AG04449 (cell line): ENCODE measurements at regions not wholly inside any gene's neighbourhood (a gene's known extent, or its start where the extent isn't known, plus 50 kb on each side); places are given as distances from the start of the nearest gene placed in this dataset.

Experiments
- CTCF ChIA-PET: fragments of 350-600 bp; formaldehyde crosslinking; extraction: SDS; loops from one replicate; lab custom pipeline; 2021; ENCODE audit warnings: antibody characterized with exemption; lab: Yijun Ruan, JAX
- POLR2A ChIA-PET: fragments of 400-600, 350-600 bp; formaldehyde crosslinking; extraction: SDS; loops from one replicate; lab custom pipeline; 2020; ENCODE audit warnings: antibody characterized with exemption, inconsistent platforms; lab: Yijun Ruan, JAX
- DNase-seq: peaks from one replicate; pipeline ENCODE4 v3.0.0-alpha.2; 2010; ENCODE audit warnings: low read depth, low spot score
- H3K4me3 ChIP-seq: 2 replicates; pipeline ENCODE4 v1.5.1; 2011; ENCODE audit warnings: low read depth, mild to moderate bottlenecking, control low read depth, low read length
- CTCF ChIP-seq: IDR thresholded peaks from one replicate; pipeline ENCODE4 v1.5.1; 2011; ENCODE audit warnings: mild to moderate bottlenecking, moderate library complexity, low read length, control low read depth, inconsistent platforms; ENCODE audit not compliant: insufficient read depth; ENCODE audit errors: missing control alignments

- CTCF ChIA-PET: no interaction called here
- DNase-seq: no peak
- no peak overlapping the region for H3K4me3 ChIP-seq
- no peak for TF ChIP-seq CTCF
- POLR2A ChIA-PET: no interaction called here
Measured at GRCh38 chr13:90995614-90996013, 351.9 kb upstream of the MIR17HG start.

DNA sequence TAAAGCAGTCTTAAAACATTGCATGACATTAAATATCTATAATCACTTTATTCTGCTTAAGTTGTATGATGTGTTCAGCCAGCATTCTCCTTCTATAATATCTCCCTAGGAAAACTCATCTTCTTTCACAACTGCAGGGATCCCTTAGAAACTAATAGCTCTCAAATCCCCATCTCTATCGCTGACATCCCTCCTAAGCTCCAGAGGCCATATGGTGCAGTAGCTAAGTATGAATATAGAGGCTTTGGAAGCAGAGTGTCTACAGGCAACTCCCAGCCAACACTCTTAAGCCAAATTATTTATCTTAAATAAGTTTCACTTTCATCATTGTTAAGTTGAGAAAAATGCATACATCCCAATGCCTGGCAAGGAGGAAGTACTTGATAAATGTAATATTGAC lies 349.5 kb upstream of the MIR17HG start:
- H3K4me3 ChIP-seq: no peak overlapping the region
- no peak for TF ChIP-seq CTCF
- DNase-seq: no peak
- CTCF ChIA-PET: no interaction called here
- POLR2A ChIA-PET: no interaction called here

DNA sequence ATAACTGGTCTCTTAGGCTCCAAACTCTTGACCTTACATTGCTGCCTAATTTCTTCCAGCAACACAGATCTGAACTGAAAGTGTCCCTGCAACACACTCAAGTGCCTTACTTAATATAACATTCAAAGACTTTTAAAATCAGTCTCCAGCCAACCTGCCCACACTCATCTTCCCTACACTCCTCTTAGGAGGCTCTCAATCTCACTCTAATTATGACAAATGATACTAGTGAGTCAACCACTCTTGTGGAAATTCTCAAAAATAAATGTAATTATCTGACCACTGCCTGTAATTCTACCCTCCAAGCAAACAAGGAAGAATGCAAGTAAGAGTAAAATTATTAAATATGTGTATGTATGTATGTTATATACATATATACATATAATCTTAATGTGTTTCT lies 348.1 kb upstream of the MIR17HG start:
- POLR2A ChIA-PET: no interaction called here
- H3K4me3 ChIP-seq: no peak overlapping the region
- CTCF ChIA-PET: no interaction called here
- no peak for DNase-seq
- no peak for TF ChIP-seq CTCF

DNA sequence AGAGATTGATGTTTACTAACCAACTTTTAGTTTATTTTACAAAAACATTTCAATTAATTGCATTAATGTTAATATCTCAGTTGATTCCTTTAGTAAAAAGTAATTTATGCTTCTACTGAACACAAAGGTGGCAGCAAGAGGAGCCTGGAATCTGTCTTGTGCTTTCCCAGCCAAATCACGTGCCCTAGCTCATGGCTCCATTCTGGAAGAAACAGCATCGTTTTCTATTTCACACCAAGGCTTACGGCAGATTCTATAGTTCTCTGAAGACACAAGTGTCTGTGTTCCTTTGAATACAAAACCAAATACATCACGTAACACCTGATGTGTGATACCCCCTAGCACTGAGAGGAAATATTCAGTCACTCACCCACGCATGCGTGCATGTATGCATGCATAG lies 346.1 kb upstream of the MIR17HG start:
- no peak for TF ChIP-seq CTCF
- ChIA-PET CTCF (no interaction called here), POLR2A (no interaction called here)
- no peak for DNase-seq
- H3K4me3 ChIP-seq: no peak overlapping the region

DNA sequence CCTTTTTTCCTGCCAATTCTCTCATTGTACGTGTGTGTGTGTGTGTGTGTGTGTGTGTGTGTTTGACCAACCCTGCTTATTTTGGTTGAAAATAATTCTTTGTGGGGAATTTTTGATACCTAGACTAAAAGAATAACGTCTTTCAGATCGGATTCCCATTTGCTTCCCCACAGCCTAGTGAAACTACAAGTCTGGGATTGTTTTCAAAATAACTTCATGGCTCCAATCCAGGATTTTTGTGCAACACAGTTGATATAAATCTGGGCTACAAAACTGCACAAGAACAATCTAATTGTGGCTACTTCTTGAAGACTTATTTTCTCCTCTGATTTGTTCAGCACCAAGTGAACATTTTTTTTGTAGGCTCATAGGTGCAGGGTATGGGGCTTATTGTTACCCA lies 332.8 kb upstream of the MIR17HG start:
- ChIA-PET CTCF (no interaction called here), POLR2A (no interaction called here)
- H3K4me3 ChIP-seq: no peak overlapping the region
- TF ChIP-seq CTCF: no peak
- DNase-seq: no peak

DNA sequence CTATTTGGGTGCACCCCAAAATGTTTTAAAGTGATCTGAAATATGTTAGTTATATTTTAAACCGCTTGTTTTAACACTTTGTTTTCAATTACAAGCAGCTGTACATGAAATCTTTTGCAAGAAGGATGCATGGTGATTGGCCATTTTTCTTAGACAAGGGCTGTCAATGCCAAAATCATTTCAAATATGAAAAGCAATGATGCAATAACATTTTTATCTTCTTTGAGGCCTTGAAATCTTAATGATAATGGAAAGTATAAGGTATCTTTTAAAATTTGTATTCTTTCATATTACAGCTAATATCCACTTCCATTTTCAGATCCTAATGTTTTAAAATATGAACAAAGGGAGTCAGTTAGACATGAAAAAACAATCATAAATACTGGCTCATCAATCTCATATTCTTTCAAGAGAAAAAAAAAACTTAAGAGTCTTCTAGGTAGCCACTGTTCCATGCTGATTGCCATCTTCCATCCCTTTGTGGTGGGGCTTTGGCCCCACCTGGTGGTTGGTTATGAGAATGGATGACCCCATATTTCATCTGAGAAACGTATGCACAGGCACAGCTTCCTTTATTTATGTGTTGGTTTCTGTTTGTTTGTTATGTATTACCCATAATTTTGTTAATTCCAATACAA lies 330.3 kb upstream of the MIR17HG start:
- DNase-seq: no peak
- POLR2A ChIA-PET: no interaction called here
- CTCF ChIA-PET: no interaction called here
- no peak overlapping the region for H3K4me3 ChIP-seq
- peak; percentile 44 for TF ChIP-seq CTCF
